ENCODE measurements at regions not wholly inside any gene's neighbourhood (a gene's known extent, or its start where the extent isn't known, plus 50 kb on each side); places are given as distances from the start of the nearest gene placed in this dataset.

DNA sequence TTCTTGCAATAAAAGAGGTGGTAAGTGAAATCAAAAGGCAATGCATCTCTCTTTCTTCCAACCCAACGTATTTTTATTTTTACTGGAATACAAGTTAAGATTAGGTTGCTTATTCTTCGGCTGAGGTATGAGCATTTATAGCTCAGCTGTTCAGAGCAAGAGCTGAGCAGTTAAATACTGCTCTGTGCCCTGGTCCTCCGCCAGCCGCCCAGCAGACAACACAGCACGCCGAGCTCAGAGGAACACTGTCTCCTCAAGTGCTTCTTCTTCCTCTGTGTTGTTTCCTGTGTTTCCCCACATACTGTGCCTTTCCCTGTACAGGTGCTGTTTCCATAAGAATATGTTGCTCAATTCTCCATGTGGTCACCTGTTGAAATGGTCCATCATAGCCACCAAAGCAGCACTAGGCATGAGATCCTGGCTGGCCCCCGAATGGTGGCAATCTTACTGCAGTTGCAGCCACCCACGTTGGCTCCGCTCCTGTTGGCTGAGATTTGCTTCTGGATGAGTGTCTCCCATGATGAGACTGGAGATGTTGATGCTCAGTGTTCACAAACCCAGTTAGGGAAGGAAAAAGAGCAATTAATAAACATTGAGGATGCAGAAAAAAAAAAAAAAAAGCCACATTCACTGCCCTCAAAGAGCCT lies 515.3 kb downstream of the GRIN2A start:
- TF ChIP-seq GFI1B (tag by site-specific recombination; IDR thresholded peaks at IDR 0.05) (no peak), ZNF621 (tag by site-specific recombination; IDR thresholded peaks at IDR 0.05) (no peak), ZNF274 (IDR thresholded peaks at IDR 0.05; ENCODE audit: low read length) (no peak), ZNF274 (tag by site-specific recombination; IDR thresholded peaks at IDR 0.05; ENCODE audit: borderline replicate concordance) (no peak), ZNF585B (tag by site-specific recombination; IDR thresholded peaks at IDR 0.05) (no peak), CTCF (tag by site-specific recombination; IDR thresholded peaks at IDR 0.05) (no peak), ZNF529 (tag by site-specific recombination; IDR thresholded peaks at IDR 0.05; ENCODE audit: insufficient replicate concordance) (no peak)
